ENCODE measurements at regions not wholly inside any gene's neighbourhood (a gene's known extent, or its start where the extent isn't known, plus 50 kb on each side); places are given as distances from the start of the nearest gene placed in this dataset.
A peak's percentile ranks its signal among the peaks of the same experiment; 100 is the strongest.

DNA sequence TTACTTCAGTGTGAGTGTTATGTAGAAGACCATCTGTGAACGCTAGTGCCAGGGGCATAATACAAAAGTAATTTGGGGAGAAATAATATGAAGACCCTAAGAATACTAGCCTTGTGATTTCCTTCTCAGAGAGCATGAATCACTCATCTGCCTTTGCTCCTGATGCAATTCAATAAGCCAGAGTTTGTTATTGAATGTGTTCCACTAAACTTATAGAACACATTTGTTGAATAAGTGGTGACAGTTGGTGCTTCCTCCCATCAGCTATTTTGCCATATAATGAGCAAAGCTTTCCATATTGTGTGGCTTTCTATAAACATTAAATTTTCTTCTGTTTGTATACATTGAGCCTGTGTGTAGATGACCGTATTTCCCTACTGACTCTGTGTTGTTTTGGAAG is 136.4 kb upstream of the QRFPR start:
- H3K18ac ChIP-seq (ENCODE audit: low read depth in 1 of 2, low read length in 2 of 2): no peak overlapping the region
- no peak overlapping the region for H2BK15ac ChIP-seq (ENCODE audit: low read depth, poor library complexity, severe bottlenecking)
- no peak overlapping the region for H4K91ac ChIP-seq (ENCODE audit: low read length)
- no peak overlapping the region for H3K14ac ChIP-seq (ENCODE audit: low read length in 2 of 2)
- no peaks in the 10 kb centered on the region for H3K9me3 ChIP-seq (ENCODE audit: control insufficient read depth, low read length)
- H3K79me1 ChIP-seq (replicated peaks; ENCODE audit: low read length, poor library complexity, severe bottlenecking): no peaks in the 10 kb centered on the region
- H2BK120ac ChIP-seq (ENCODE audit: low read depth, low read length): no peak overlapping the region
- H3K9ac ChIP-seq (ENCODE audit: low read length): no peak overlapping the region
- H2BK12ac ChIP-seq (ENCODE audit: low read length in 2 of 2): no peak overlapping the region
- no peak overlapping the region for H3K4ac ChIP-seq (ENCODE audit: low read depth in 1 of 2, low read length in 2 of 2)
- H2BK5ac ChIP-seq (ENCODE audit: low read depth, low read length, poor library complexity, severe bottlenecking): no peak overlapping the region
- H4K8ac ChIP-seq (ENCODE audit: low read length): no peak overlapping the region
- DNase-seq: no peak
- no CpG with 5 or more reads among the region's 2 CpGs for WGBS
- H3K4me2 ChIP-seq (ENCODE audit: low read length, poor library complexity, severe bottlenecking): no peak overlapping the region
- no peaks in the 10 kb centered on the region for H3K27me3 ChIP-seq (ENCODE audit: control insufficient read depth in 1 of 2, insufficient read depth in 1 of 2, low read length in 2 of 2)
- no peak overlapping the region for H3K23ac ChIP-seq (ENCODE audit: low read length in 2 of 2)
- H3K27ac ChIP-seq (ENCODE audit: low read length, poor library complexity, severe bottlenecking): no peak overlapping the region
- H2AFZ ChIP-seq (ENCODE audit: low read depth, low read length): no peak overlapping the region
- H2AK5ac ChIP-seq (ENCODE audit: low read length, severe bottlenecking): no peak overlapping the region
- H3K4me1 ChIP-seq (ENCODE audit: control insufficient read depth, insufficient read depth, low read depth, low read length): no peaks in the 10 kb centered on the region
- no peaks in the 10 kb centered on the region for H3K36me3 ChIP-seq (ENCODE audit: control insufficient read depth in 1 of 2, insufficient read depth in 2 of 2, low read depth in 1 of 2, low read length in 2 of 2)
- no peak overlapping the region for H3K4me3 ChIP-seq (ENCODE audit: insufficient read depth in 1 of 2, low read depth in 1 of 2, low read length in 2 of 2)

DNA sequence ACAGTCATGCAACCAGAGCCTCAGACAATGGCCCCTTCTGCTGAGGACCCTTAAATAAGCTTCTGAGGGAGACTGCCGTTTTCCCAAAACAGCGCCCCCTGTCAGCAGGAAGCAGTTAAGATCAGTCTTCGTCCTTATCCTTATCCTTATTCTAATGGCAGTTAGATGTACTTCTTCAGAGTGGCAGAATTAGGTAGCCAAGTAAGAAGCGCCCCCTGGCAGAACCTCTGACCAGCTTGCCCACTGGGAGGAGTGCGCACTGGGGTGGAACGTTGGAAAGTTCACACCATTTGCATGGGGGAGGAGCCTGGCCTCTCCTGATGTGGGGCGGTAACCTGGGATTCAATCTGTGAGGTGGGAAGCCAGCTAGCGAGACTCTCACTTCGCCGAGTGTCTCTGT is 133.6 kb upstream of the QRFPR start:
- Histone ChIP-seq H3K79me1 (replicated peaks; ENCODE audit: low read length, poor library complexity, severe bottlenecking) (no peaks in the 10 kb centered on the region), H3K4ac (ENCODE audit: low read depth in 1 of 2, low read length in 2 of 2) (no peak overlapping the region), H3K4me3 (ENCODE audit: insufficient read depth in 1 of 2, low read depth in 1 of 2, low read length in 2 of 2) (no peak overlapping the region), H3K18ac (ENCODE audit: low read depth in 1 of 2, low read length in 2 of 2) (no peak overlapping the region), H3K4me1 (ENCODE audit: control insufficient read depth, insufficient read depth, low read depth, low read length) (no peaks in the 10 kb centered on the region), H3K14ac (ENCODE audit: low read length in 2 of 2) (no peak overlapping the region), H2BK120ac (ENCODE audit: low read depth, low read length) (no peak overlapping the region), H3K9me3 (ENCODE audit: control insufficient read depth, low read length) (no peaks in the 10 kb centered on the region), H4K91ac (ENCODE audit: low read length) (no peak overlapping the region), H3K27me3 (ENCODE audit: control insufficient read depth in 1 of 2, insufficient read depth in 1 of 2, low read length in 2 of 2) (peaks cover 0 to 2% of the 10 kb centered on the region in 2 experiments), H2AFZ (ENCODE audit: low read depth, low read length) (no peak overlapping the region), H3K23ac (ENCODE audit: low read length in 2 of 2) (no peak overlapping the region), H3K36me3 (ENCODE audit: control insufficient read depth in 1 of 2, insufficient read depth in 2 of 2, low read depth in 1 of 2, low read length in 2 of 2) (no peaks in the 10 kb centered on the region), H4K8ac (ENCODE audit: low read length) (no peak overlapping the region), H2BK15ac (ENCODE audit: low read depth, poor library complexity, severe bottlenecking) (no peak overlapping the region), H2AK5ac (ENCODE audit: low read length, severe bottlenecking) (no peak overlapping the region), H3K4me2 (ENCODE audit: low read length, poor library complexity, severe bottlenecking) (no peak overlapping the region), H2BK12ac (ENCODE audit: low read length in 2 of 2) (no peak overlapping the region), H3K9ac (ENCODE audit: low read length) (no peak overlapping the region), H3K27ac (ENCODE audit: low read length, poor library complexity, severe bottlenecking) (no peak overlapping the region), H2BK5ac (ENCODE audit: low read depth, low read length, poor library complexity, severe bottlenecking) (no peak overlapping the region)
- no peak for DNase-seq
- 49% methylated on average over 9 of the region's 10 CpGs for whole genome bisulfite sequencing

DNA sequence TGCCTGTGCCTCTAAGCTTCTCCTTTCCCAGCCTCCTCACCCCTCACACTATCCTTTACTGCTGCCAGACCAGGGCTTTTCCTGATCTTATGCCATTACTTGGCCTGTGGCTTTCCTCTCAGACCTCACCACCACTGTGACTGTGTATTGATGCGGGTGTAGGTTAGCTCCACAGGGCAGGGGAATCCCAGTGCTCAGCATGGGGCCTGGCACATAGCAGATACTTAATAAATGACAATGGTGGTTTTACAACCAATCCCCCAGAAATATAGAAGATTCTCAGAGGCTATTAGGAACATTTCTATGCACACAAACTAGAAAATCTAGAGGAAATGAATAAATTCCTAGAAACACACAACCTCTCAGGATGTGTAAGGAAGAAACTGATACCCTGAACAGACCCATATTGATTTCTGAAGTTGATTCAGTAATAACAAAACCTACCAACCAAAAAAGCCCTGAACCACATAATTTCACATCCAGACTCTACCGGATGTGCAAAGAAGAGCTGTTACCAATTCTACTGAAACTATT is 129.6 kb upstream of the QRFPR start:
- Histone ChIP-seq H3K9me3 (ENCODE audit: control insufficient read depth, low read length) (no peaks in the 10 kb centered on the region), H3K27me3 (ENCODE audit: control insufficient read depth in 1 of 2, insufficient read depth in 1 of 2, low read length in 2 of 2) (peaks cover 0 to 4% of the 10 kb centered on the region in 2 experiments), H3K27ac (ENCODE audit: low read length, poor library complexity, severe bottlenecking) (no peak overlapping the region), H4K91ac (ENCODE audit: low read length) (no peak overlapping the region), H3K14ac (ENCODE audit: low read length in 2 of 2) (no peak overlapping the region), H2AFZ (ENCODE audit: low read depth, low read length) (no peak overlapping the region), H3K4me2 (ENCODE audit: low read length, poor library complexity, severe bottlenecking) (no peak overlapping the region), H3K4ac (ENCODE audit: low read depth in 1 of 2, low read length in 2 of 2) (no peak overlapping the region), H3K4me1 (ENCODE audit: control insufficient read depth, insufficient read depth, low read depth, low read length) (no peaks in the 10 kb centered on the region), H4K8ac (ENCODE audit: low read length) (no peak overlapping the region), H3K23ac (ENCODE audit: low read length in 2 of 2) (no peak overlapping the region), H2BK5ac (ENCODE audit: low read depth, low read length, poor library complexity, severe bottlenecking) (no peak overlapping the region), H3K79me1 (replicated peaks; ENCODE audit: low read length, poor library complexity, severe bottlenecking) (no peaks in the 10 kb centered on the region), H3K36me3 (ENCODE audit: control insufficient read depth in 1 of 2, insufficient read depth in 2 of 2, low read depth in 1 of 2, low read length in 2 of 2) (no peaks in the 10 kb centered on the region), H3K9ac (ENCODE audit: low read length) (no peak overlapping the region), H2BK15ac (ENCODE audit: low read depth, poor library complexity, severe bottlenecking) (no peak overlapping the region), H3K4me3 (ENCODE audit: insufficient read depth in 1 of 2, low read depth in 1 of 2, low read length in 2 of 2) (no peak overlapping the region), H3K18ac (ENCODE audit: low read depth in 1 of 2, low read length in 2 of 2) (no peak overlapping the region), H2AK5ac (ENCODE audit: low read length, severe bottlenecking) (no peak overlapping the region), H2BK12ac (ENCODE audit: low read length in 2 of 2) (no peak overlapping the region), H2BK120ac (ENCODE audit: low read depth, low read length) (no peak overlapping the region)
- DNase-seq: no peak
- 98% methylated on average over 1 of the region's 2 CpGs for WGBS

DNA sequence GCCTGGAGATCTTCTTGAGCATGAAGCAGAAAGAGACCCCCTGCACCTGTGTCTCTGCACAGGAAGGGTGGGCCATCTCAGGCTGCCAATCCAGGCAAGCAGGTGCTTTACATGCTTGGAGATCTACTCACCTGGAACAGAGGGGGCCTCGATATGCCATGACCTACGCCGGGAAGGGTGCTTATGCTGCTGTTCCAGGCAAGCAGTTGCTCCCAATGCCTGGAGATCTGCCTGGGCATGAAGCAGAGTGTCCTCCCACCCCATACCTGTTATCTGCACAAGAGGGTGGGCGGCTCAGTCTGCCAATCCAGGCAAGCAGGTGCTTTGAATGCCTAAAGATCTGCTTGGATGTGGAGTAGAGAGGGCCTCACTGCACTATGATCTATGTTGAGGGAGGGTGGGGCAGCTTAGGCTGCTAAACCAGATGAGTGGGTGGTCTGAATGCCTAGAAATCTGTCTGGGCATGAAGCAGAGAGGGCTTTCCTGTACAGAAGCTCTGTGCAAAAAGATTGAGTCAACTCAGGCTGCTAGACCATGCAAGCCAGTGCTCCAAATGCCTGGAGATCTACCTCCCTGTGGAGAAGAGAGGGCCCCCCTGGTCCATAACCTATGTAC is 104.5 kb upstream of the QRFPR start:
- Histone ChIP-seq H4K8ac (ENCODE audit: low read length) (no peak overlapping the region), H3K4me3 (ENCODE audit: insufficient read depth in 1 of 2, low read depth in 1 of 2, low read length in 2 of 2) (no peak overlapping the region), H3K4me1 (ENCODE audit: control insufficient read depth, insufficient read depth, low read depth, low read length) (no peaks in the 10 kb centered on the region), H4K91ac (ENCODE audit: low read length) (no peak overlapping the region), H2AK5ac (ENCODE audit: low read length, severe bottlenecking) (no peak overlapping the region), H3K27me3 (ENCODE audit: control insufficient read depth in 1 of 2, insufficient read depth in 1 of 2, low read length in 2 of 2) (no peaks in the 10 kb centered on the region), H3K4ac (ENCODE audit: low read depth in 1 of 2, low read length in 2 of 2) (no peak overlapping the region), H2BK15ac (ENCODE audit: low read depth, poor library complexity, severe bottlenecking) (no peak overlapping the region), H2BK5ac (ENCODE audit: low read depth, low read length, poor library complexity, severe bottlenecking) (no peak overlapping the region), H3K79me1 (replicated peaks; ENCODE audit: low read length, poor library complexity, severe bottlenecking) (no peaks in the 10 kb centered on the region), H3K18ac (ENCODE audit: low read depth in 1 of 2, low read length in 2 of 2) (no peak overlapping the region), H3K14ac (ENCODE audit: low read length in 2 of 2) (peak overlapping the region in 1 of 2 experiments; percentile 38), H3K4me2 (ENCODE audit: low read length, poor library complexity, severe bottlenecking) (no peak overlapping the region), H3K9me3 (ENCODE audit: control insufficient read depth, low read length) (no peaks in the 10 kb centered on the region), H3K27ac (ENCODE audit: low read length, poor library complexity, severe bottlenecking) (no peak overlapping the region), H3K23ac (ENCODE audit: low read length in 2 of 2) (no peak overlapping the region), H3K36me3 (ENCODE audit: control insufficient read depth in 1 of 2, insufficient read depth in 2 of 2, low read depth in 1 of 2, low read length in 2 of 2) (no peaks in the 10 kb centered on the region), H3K9ac (ENCODE audit: low read length) (no peak overlapping the region), H2BK120ac (ENCODE audit: low read depth, low read length) (no peak overlapping the region), H2AFZ (ENCODE audit: low read depth, low read length) (no peak overlapping the region), H2BK12ac (ENCODE audit: low read length in 2 of 2) (no peak overlapping the region)
- DNase-seq: no peak
- WGBS: 88% methylated on average over 4 of the region's 4 CpGs

All from mesenchymal stem cell (in vitro differentiated cells and primary cell).